Sigmoid colon (tissue), 4 donors: ENCODE measurements at regions not wholly inside any gene's neighbourhood (a gene's known extent, or its start where the extent isn't known, plus 50 kb on each side); places are given as distances from the start of the nearest gene placed in this dataset.

ENCODE experiments used
- POLR2A ChIP-seq, 2 donors: fragments of 450-650 bp; IDR thresholded peaks; one replicate each; pipeline ENCODE4 v1.6.1; 2016; ENCODE audit warnings: antibody characterized with exemption in 2 of 2, mild to moderate bottlenecking in 2 of 2, moderate library complexity in 2 of 2
- POLR2AphosphoS5 ChIP-seq, 4 donors: sonication (generic); formaldehyde crosslinking; IDR thresholded peaks; one replicate each; pipeline ENCODE4 v1.6.1; 2017; ENCODE audit warnings: antibody characterized with exemption in 4 of 4
- TF ChIP-seq, protein P1 (sequence below), 4 experiments: fragments of 450-650 bp in 3 of 4; fragments of 200-600 bp in 1 of 4; IDR thresholded peaks; one replicate each; pipeline ENCODE4 v1.5.1; 2016 to 2019; ENCODE audit warnings: antibody characterized with exemption in 4 of 4, mild to moderate bottlenecking in 3 of 4, moderate library complexity in 2 of 4

DNA sequence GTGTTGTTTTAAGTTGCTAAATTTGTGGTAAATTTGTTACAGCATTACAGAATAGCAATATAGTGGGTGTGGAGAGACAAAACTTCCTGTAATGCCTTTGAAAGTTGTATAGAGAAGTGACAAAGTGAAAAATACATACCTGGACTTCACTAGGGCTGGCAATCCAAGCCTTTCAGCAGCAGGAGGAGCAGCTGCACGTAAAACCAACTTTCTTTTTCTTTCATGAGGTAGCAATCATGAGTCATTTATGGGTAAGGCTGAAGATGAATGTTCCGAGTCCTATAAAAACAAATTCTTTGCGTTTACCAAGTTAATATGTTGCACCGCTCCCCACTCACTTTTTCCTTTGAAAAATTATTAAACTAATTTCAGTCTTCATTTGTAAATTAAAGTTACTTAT, 1138.2 kb downstream of the TAF11L14 start:
- TF ChIP-seq, protein P1, sequence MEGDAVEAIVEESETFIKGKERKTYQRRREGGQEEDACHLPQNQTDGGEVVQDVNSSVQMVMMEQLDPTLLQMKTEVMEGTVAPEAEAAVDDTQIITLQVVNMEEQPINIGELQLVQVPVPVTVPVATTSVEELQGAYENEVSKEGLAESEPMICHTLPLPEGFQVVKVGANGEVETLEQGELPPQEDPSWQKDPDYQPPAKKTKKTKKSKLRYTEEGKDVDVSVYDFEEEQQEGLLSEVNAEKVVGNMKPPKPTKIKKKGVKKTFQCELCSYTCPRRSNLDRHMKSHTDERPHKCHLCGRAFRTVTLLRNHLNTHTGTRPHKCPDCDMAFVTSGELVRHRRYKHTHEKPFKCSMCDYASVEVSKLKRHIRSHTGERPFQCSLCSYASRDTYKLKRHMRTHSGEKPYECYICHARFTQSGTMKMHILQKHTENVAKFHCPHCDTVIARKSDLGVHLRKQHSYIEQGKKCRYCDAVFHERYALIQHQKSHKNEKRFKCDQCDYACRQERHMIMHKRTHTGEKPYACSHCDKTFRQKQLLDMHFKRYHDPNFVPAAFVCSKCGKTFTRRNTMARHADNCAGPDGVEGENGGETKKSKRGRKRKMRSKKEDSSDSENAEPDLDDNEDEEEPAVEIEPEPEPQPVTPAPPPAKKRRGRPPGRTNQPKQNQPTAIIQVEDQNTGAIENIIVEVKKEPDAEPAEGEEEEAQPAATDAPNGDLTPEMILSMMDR (IDR thresholded peaks at IDR 0.05): no peak
- TF ChIP-seq POLR2A (IDR thresholded peaks at IDR 0.05) (no peak), POLR2AphosphoS5 (IDR thresholded peaks at IDR 0.05) (no peak)
